GM12865 (cell line): ENCODE measurements at regions not wholly inside any gene's neighbourhood (a gene's known extent, or its start where the extent isn't known, plus 50 kb on each side); places are given as distances from the start of the nearest gene placed in this dataset.

ENCODE experiments used
- DNase-seq: peaks from one replicate; pipeline ENCODE4 v3.0.0; 2010; ENCODE audit warnings: low read depth
- H3K4me3 ChIP-seq: 2 replicates; pipeline ENCODE4 v1.5.1; 2011; ENCODE audit warnings: mild to moderate bottlenecking, low read depth, low read length, control low read depth
- TF ChIP-seq, protein P1 (sequence below): IDR thresholded peaks from 2 replicates; pipeline ENCODE4 v1.5.1; 2011; ENCODE audit warnings: low read length, control low read depth, low read depth, inconsistent platforms; ENCODE audit not compliant: insufficient read depth; ENCODE audit errors: missing control alignments

DNA sequence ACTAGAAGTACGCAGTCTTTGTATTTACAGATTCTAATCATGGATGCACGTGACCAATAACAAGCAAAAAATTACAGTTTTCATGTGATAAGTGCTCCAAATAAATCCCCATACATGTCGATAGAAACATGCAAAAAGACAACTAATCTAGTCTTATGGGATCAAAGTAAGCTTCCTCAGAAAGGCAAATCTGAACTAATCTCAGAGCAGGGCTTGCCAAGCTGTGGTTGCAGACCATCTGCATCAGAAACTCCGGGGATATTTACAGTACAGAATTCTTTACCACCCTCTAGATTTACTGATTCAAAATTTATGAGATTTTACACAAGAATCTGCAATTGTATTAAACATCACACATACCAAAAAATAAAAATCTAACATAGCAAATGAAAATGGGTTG, 1435.5 kb downstream of the MRPL39 start:
- DNase-seq, result no peak
- TF ChIP-seq, protein P1, sequence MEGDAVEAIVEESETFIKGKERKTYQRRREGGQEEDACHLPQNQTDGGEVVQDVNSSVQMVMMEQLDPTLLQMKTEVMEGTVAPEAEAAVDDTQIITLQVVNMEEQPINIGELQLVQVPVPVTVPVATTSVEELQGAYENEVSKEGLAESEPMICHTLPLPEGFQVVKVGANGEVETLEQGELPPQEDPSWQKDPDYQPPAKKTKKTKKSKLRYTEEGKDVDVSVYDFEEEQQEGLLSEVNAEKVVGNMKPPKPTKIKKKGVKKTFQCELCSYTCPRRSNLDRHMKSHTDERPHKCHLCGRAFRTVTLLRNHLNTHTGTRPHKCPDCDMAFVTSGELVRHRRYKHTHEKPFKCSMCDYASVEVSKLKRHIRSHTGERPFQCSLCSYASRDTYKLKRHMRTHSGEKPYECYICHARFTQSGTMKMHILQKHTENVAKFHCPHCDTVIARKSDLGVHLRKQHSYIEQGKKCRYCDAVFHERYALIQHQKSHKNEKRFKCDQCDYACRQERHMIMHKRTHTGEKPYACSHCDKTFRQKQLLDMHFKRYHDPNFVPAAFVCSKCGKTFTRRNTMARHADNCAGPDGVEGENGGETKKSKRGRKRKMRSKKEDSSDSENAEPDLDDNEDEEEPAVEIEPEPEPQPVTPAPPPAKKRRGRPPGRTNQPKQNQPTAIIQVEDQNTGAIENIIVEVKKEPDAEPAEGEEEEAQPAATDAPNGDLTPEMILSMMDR, result no peak
- no peak overlapping the region for H3K4me3 ChIP-seq

DNA sequence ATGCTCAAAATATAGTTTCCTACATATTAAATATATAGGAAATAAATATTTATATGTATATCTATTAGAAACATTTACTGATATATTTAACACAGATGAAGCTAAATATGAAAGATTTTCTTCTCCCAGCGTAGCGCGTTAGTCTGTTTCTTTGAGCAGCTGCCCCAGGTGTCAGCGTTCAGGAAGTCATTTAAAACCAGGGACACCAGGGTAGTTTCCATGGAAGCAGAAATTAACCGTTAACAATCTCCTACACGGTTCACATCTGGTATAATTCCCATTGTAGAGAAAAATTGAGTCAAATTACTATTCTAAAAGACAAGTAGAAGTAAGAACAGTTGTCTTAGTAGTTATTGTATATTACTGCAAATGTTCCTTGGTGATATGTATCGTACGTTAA, 1443.7 kb downstream of the MRPL39 start:
- DNase-seq, result no peak
- H3K4me3 ChIP-seq, result no peak overlapping the region
- TF ChIP-seq, protein P1, result no peak

DNA sequence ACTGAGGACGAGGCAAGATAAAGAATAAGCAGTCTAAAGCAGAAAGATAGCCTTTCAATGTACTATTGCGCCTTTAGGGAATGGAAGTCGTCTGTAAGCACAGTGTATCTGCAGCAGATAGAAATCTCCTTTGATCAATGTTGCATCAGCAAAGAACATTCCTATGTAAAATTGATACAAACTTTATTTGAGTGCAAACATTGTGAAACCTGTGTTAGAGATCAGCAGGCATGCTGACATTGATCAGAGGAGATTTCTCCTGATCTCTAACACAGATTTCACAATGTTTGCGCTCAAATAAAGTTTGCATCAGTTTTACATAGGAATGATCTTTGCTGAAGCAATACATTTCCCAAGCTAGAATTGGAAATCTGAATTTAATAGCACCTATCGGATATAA, 1446.8 kb downstream of the MRPL39 start:
- no peak for DNase-seq
- no peak overlapping the region for H3K4me3 ChIP-seq
- TF ChIP-seq, protein P1, result no peak

DNA sequence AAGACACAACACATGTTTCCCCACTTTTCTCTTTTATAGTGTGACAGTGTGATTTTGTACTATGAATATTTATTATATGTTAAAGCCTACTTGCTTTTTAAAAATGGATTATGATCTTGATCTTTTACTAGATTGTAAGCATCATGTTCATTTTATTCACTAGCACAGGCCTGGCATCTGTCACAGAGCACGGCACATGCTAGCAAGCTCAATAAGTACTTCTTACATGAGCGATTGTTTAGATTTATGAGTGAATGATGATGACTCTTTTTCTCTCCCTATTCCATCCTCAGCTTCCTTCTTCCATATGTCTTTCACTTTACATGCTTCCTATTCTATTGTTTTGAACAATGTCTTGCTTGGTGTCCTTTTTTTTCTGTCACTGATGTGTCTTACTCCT, 1454.1 kb downstream of the MRPL39 start:
- DNase-seq, result no peak
- no peak overlapping the region for H3K4me3 ChIP-seq
- TF ChIP-seq, protein P1, result no peak

DNA sequence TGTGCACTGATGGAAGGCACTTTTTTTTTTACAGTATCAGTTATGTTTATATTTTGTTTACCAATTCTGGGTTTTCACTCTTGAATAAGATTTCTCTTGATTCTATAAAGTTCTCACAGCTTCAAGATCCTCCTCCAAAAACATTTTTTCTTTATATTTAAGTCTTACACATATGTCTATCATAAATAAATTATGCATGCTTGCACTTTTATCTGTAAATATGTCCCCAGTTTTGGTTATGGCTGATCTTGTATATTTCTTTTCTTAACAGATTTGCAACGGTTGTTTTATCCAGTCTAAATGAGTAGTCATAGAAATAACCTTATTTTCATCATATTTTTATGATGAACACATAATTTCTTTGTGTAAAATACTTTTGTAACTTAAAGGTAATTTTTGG, 1456.5 kb downstream of the MRPL39 start:
- TF ChIP-seq, protein P1, result no peak
- no peak overlapping the region for H3K4me3 ChIP-seq
- DNase-seq, result no peak

DNA sequence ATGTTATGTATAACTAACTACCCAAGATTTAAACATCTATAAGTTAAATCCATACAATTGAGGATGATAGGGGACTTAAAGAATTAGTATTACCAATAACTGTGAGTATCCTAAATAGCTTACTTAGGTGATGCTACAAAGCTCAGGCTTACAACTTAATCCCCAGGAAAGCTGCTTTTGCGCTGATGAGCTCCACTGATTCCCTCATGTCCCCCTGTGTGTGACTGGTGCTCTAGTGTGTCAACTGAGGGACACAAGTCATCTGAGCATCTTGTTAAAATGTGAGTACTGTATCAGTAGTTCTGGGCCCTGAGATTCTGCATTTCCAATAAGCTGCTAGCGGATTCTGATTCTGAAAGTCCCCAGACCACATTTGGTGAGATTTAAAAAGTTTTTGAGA, 1458.8 kb downstream of the MRPL39 start:
- DNase-seq, result no peak
- TF ChIP-seq, protein P1, result no peak
- H3K4me3 ChIP-seq, result no peak overlapping the region

DNA sequence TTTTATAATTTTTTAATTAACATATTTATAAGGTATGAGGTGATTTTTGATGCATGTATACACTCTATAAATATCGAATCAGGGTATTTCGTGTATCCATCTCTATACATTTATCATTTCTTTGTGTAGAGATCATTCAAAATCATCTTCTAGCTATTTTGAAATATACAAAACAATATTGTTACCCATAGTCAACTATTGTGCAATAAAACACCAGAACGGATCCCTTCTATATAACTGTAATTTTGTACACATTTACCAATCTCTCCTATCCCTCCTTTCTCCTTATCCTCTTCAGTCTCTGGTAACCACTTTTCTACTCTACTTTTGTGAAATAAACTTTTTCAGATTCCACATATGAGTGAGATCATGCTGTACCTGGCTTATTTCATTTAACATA, 1459.6 kb downstream of the MRPL39 start:
- no peak overlapping the region for H3K4me3 ChIP-seq
- TF ChIP-seq, protein P1, result no peak
- DNase-seq, result no peak
